GM23338 (cell line): ENCODE measurements at regions not wholly inside any gene's neighbourhood (a gene's known extent, or its start where the extent isn't known, plus 50 kb on each side); places are given as distances from the start of the nearest gene placed in this dataset.

Experiments used
- ATAC-seq: fragments of 200-7000 bp; cut with Tn5 transposase; 3 replicates; pipeline ENCODE4 v1.9.1; 2020
- DNase-seq: peaks from one replicate; pipeline ENCODE4 v3.0.0-alpha.2; 2015; ENCODE audit warnings: low spot score
- H2AFZ ChIP-seq: fragments of 200-600 bp; sonication (generic); 2 replicates; pipeline ENCODE4 v1.8.0; 2016; ENCODE audit warnings: antibody characterized with exemption, mild to moderate bottlenecking, moderate library complexity
- H3F3A ChIP-seq: fragments of 200-600 bp; sonication (generic); replicated peaks from 2 replicates; pipeline ENCODE4 v1.8.0; 2017; ENCODE audit warnings: antibody characterized with exemption, mixed run types, low read depth
- H3K27ac ChIP-seq: fragments of 200-600 bp; sonication (generic); 2 replicates; pipeline ENCODE4 v1.6.1; 2016; ENCODE audit warnings: low read depth
- H3K27me3 ChIP-seq: fragments of 200-600 bp; sonication (generic); 2 replicates; pipeline ENCODE4 v1.8.0; 2016; ENCODE audit warnings: mild to moderate bottlenecking, mixed run types, moderate library complexity; ENCODE audit not compliant: insufficient read depth
- H3K36me3 ChIP-seq: fragments of 200-600 bp; sonication (generic); 2 replicates; pipeline ENCODE4 v1.8.0; 2016; ENCODE audit warnings: mild to moderate bottlenecking; ENCODE audit not compliant: insufficient read depth
- H3K4me1 ChIP-seq: fragments of 200-600 bp; sonication (generic); 2 replicates; pipeline ENCODE4 v1.8.0; 2016; ENCODE audit warnings: mild to moderate bottlenecking, moderate library complexity; ENCODE audit not compliant: insufficient read depth
- H3K4me2 ChIP-seq: fragments of 200-600 bp; sonication (generic); 2 replicates; pipeline ENCODE4 v1.7.1; 2017; ENCODE audit warnings: mixed run types
- H3K4me3 ChIP-seq: fragments of 200-600 bp; sonication (generic); 2 replicates; pipeline ENCODE4 v1.6.1; 2016; ENCODE audit warnings: mixed run types
- H3K79me2 ChIP-seq: fragments of 200-600 bp; sonication (generic); replicated peaks from 2 replicates; pipeline ENCODE4 v1.8.0; 2017; ENCODE audit warnings: mild to moderate bottlenecking; ENCODE audit not compliant: insufficient read depth
- H3K9me2 ChIP-seq: fragments of 200-600 bp; sonication (generic); 2 replicates; pipeline ENCODE4 v1.8.0; 2017; ENCODE audit not compliant: insufficient read depth
- H4K20me1 ChIP-seq: fragments of 200-600 bp; sonication (generic); replicated peaks from 2 replicates; pipeline ENCODE4 v1.8.0; 2017; ENCODE audit warnings: mild to moderate bottlenecking; ENCODE audit not compliant: insufficient read depth
- H3K27ac Mint-ChIP-seq: 2 replicates; pipeline ENCODE4 v1.8.0; 2020; ENCODE audit warnings: inconsistent platforms, mild to moderate bottlenecking, moderate library complexity, mixed read lengths
- H3K27me3 Mint-ChIP-seq: 3 replicates; pipeline ENCODE4 v1.8.0; 2022; ENCODE audit warnings: low read depth, mild to moderate bottlenecking, moderate library complexity, mixed read lengths, inconsistent platforms; ENCODE audit not compliant: insufficient read depth, poor library complexity
- H3K36me3 Mint-ChIP-seq: 3 replicates; pipeline ENCODE4 v1.8.0; 2021; ENCODE audit warnings: low read depth, mild to moderate bottlenecking, inconsistent platforms, moderate library complexity, mixed read lengths
- H3K4me1 Mint-ChIP-seq: 3 replicates; pipeline ENCODE4 v1.8.0; 2020; ENCODE audit warnings: mild to moderate bottlenecking, inconsistent platforms, mixed read lengths
- H3K4me3 Mint-ChIP-seq: 3 replicates; pipeline ENCODE4 v1.8.0; 2021; ENCODE audit warnings: moderate library complexity, mild to moderate bottlenecking, inconsistent platforms, mixed read lengths
- H3K9me3 Mint-ChIP-seq: 3 replicates; pipeline ENCODE4 v1.8.0; 2020; ENCODE audit warnings: moderate library complexity, mild to moderate bottlenecking, inconsistent platforms, mixed read lengths
- CREB1 ChIP-seq: fragments of 250-450 bp; sonication (Bioruptor Pico); IDR thresholded peaks from 2 replicates; pipeline ENCODE4 v1.5.0; 2020; ENCODE audit warnings: low read depth, mild to moderate bottlenecking, moderate library complexity
- CTCF ChIP-seq, 2 experiments: fragments of 200-600 bp in 1 of 2; sonication (generic) in 1 of 2; conservative IDR thresholded peaks; 2 replicates each; pipeline versions ENCODE4 v1.5.1 to v1.6.1; 2016 to 2017; ENCODE audit warnings: antibody characterized with exemption in 2 of 2, low read depth in 2 of 2, mild to moderate bottlenecking in 2 of 2, moderate library complexity in 1 of 2
- ETS1 ChIP-seq: IDR thresholded peaks from 2 replicates; pipeline ENCODE4 v1.6.1; 2016; ENCODE audit warnings: antibody characterized with exemption
- EZH2 ChIP-seq: fragments of 200-600 bp; sonication (generic); IDR thresholded peaks from one replicate; pipeline ENCODE4 v1.8.0; 2017; ENCODE audit warnings: antibody characterized with exemption, mild to moderate bottlenecking, low read depth; ENCODE audit not compliant: unreplicated experiment
- EZH2phosphoT487 ChIP-seq: fragments of 200-600 bp; sonication (generic); IDR thresholded peaks from one replicate; pipeline ENCODE4 v1.8.1; 2018; ENCODE audit warnings: antibody characterized with exemption; ENCODE audit not compliant: unreplicated experiment
- JUNB ChIP-seq: IDR thresholded peaks from one replicate; pipeline ENCODE4 v1.6.1; 2016; ENCODE audit warnings: antibody characterized with exemption; ENCODE audit not compliant: unreplicated experiment
- POLR2AphosphoS5 ChIP-seq: IDR thresholded peaks from 2 replicates; pipeline ENCODE4 v1.6.1; 2016; ENCODE audit warnings: antibody characterized with exemption, low read depth
- STAT1 ChIP-seq: IDR thresholded peaks from one replicate; pipeline ENCODE4 v1.6.1; 2016; ENCODE audit warnings: antibody characterized with exemption; ENCODE audit not compliant: unreplicated experiment
- ZNF114 ChIP-seq: fragments of 250-450 bp; sonication (Bioruptor Pico); IDR thresholded peaks from 2 replicates; pipeline ENCODE4 v1.5.0; 2020; ENCODE audit warnings: mild to moderate bottlenecking, moderate library complexity
- ZNF331 ChIP-seq: fragments of 250-450 bp; sonication (Bioruptor Pico); IDR thresholded peaks from 2 replicates; pipeline ENCODE4 v1.5.0; 2020; ENCODE audit warnings: low read depth, mild to moderate bottlenecking, moderate library complexity
- ZNF462 ChIP-seq: fragments of 250-450 bp; sonication (Bioruptor Pico); IDR thresholded peaks from 2 replicates; pipeline ENCODE4 v1.5.0; 2020; ENCODE audit warnings: mild to moderate bottlenecking, moderate library complexity

- H3K4me3 ChIP-seq = no peak overlapping the region
- Mint-ChIP-seq H3K27me3 (no peaks in the 10 kb centered on the region), H3K4me1 (no peaks in the 10 kb centered on the region), H3K4me3 (no peak overlapping the region), H3K36me3 (0 out of 3 replicates have a peak, but pooled peaks cover 3% of the 10 kb centered on the region), H3K27ac (no peak overlapping the region), H3K9me3 (peaks cover 4% of the 10 kb centered on the region; the same call in 1 of the 3 replicates)
- H2AFZ ChIP-seq = peak overlapping the region; percentile 8; the same call in 1 of the 2 replicates
- H3F3A ChIP-seq = no peaks in the 10 kb centered on the region
- no peak for TF ChIP-seq JUNB
- TF ChIP-seq ZNF331 (CRISPR knock-in tag) = no peak
- no peaks in the 10 kb centered on the region for H3K79me2 ChIP-seq
- no peaks in the 10 kb centered on the region for H3K27me3 ChIP-seq
- H4K20me1 ChIP-seq = no peaks in the 10 kb centered on the region
- ATAC-seq = peak; percentile 92
- H3K4me1 ChIP-seq = 0 out of 2 replicates have a peak, but pooled peaks cover 5% of the 10 kb centered on the region
- no peak overlapping the region for H3K4me2 ChIP-seq
- H3K27ac ChIP-seq = peak overlapping the region; percentile 34; the same call in 1 of the 2 replicates
- H3K36me3 ChIP-seq = no peaks in the 10 kb centered on the region
- peak; percentile 82 for DNase-seq
- no peaks in the 10 kb centered on the region for H3K9me2 ChIP-seq
Measured at GRCh38 chr5:103346162-103346748, 87.7 kb downstream of the MACIR start.

GRCh38 chr5:103345461-103345860 lies 86.9 kb downstream of the MACIR start:
- no peaks in the 10 kb centered on the region for H3K9me2 ChIP-seq
- H3K36me3 Mint-ChIP-seq = 0 out of 3 replicates have a peak, but pooled peaks cover 3% of the 10 kb centered on the region
- H3K27ac Mint-ChIP-seq = no peak overlapping the region
- no peak overlapping the region for H3K4me3 Mint-ChIP-seq
- no peak overlapping the region for H3K27ac ChIP-seq
- no peak for DNase-seq
- peaks cover 4% of the 10 kb centered on the region; the same call in 1 of the 3 replicates for H3K9me3 Mint-ChIP-seq
- no peaks in the 10 kb centered on the region for H3K4me1 Mint-ChIP-seq
- H3K4me1 ChIP-seq = 0 out of 2 replicates have a peak, but pooled peaks cover 5% of the 10 kb centered on the region
- no peak for ATAC-seq
- H3K4me3 ChIP-seq = no peak overlapping the region
- H3K79me2 ChIP-seq = no peaks in the 10 kb centered on the region
- H4K20me1 ChIP-seq = no peaks in the 10 kb centered on the region
- no peak overlapping the region for H2AFZ ChIP-seq
- H3K27me3 ChIP-seq = no peaks in the 10 kb centered on the region
- no peaks in the 10 kb centered on the region for H3K36me3 ChIP-seq
- H3K27me3 Mint-ChIP-seq = no peaks in the 10 kb centered on the region
- no peak overlapping the region for H3K4me2 ChIP-seq
- H3F3A ChIP-seq = no peaks in the 10 kb centered on the region
- TF ChIP-seq ETS1 = no peak
- no peak for TF ChIP-seq JUNB
- no peak for TF ChIP-seq ZNF114 (CRISPR knock-in tag)
- no peak for TF ChIP-seq CTCF (conservative IDR thresholded peaks at IDR 0.05; ENCODE audit: low read depth in 2 of 2)
- no peak for TF ChIP-seq EZH2phosphoT487
- no peak for TF ChIP-seq ZNF331 (CRISPR knock-in tag)
- TF ChIP-seq CREB1 (CRISPR knock-in tag) = no peak
- TF ChIP-seq EZH2 = no peak
- TF ChIP-seq ZNF462 = no peak
- TF ChIP-seq POLR2AphosphoS5 = no peak
- TF ChIP-seq STAT1 = no peak
